H1 (cell line): ENCODE measurements at regions not wholly inside any gene's neighbourhood (a gene's known extent, or its start where the extent isn't known, plus 50 kb on each side); places are given as distances from the start of the nearest gene placed in this dataset.

Experiments used
- CTCF ChIA-PET: fragments of 300-600 bp; sonication (Branson Sonifier 250); formaldehyde crosslinking; loops from one replicate; lab custom pipeline; 2021; ENCODE audit not compliant: partially characterized antibody; lab: Charles Lee
- POLR2A ChIA-PET: fragments of 300-600 bp; sonication (Branson Sonifier 250); formaldehyde crosslinking; loops from one replicate; lab custom pipeline; 2021; ENCODE audit warnings: inconsistent platforms; ENCODE audit not compliant: partially characterized antibody; lab: Charles Lee
- DNase-seq, 2 experiments: peaks; one replicate each; pipeline versions ENCODE4 v3.0.0 to v3.0.0-alpha.2; 2010 to 2022; ENCODE audit warnings: low spot score in 2 of 2, low read depth in 1 of 2, mixed read lengths in 1 of 2
- FAIRE-seq: peaks from 2 replicates; lab custom pipeline; 2011; peaks lifted over from hg19 to GRCh38; lab: Jason Lieb, UNC
- H2AFZ ChIP-seq: 2 replicates; pipeline ENCODE4 v1.8.1; 2012; ENCODE audit warnings: low read length, inconsistent platforms
- H2AK5ac ChIP-seq: 2 replicates; pipeline ENCODE4 v1.6.1; 2013; ENCODE audit warnings: low read depth, low read length
- H2BK120ac ChIP-seq: replicated peaks from 2 replicates; pipeline ENCODE3; 2013; ENCODE audit warnings: low read depth, low read length, inconsistent platforms
- H2BK12ac ChIP-seq: 2 replicates; pipeline ENCODE4 v1.6.1; 2013; ENCODE audit warnings: low read depth, low read length
- H2BK15ac ChIP-seq: 2 replicates; pipeline ENCODE4 v1.6.1; 2013; ENCODE audit warnings: low read length
- H2BK20ac ChIP-seq: 2 replicates; pipeline ENCODE4 v1.6.1; 2013; ENCODE audit warnings: low read length
- H2BK5ac ChIP-seq: 2 replicates; pipeline ENCODE4 v1.6.1; 2013; ENCODE audit warnings: low read depth, low read length
- H3K14ac ChIP-seq: 2 replicates; pipeline ENCODE4 v1.6.1; 2013; ENCODE audit warnings: inconsistent platforms; ENCODE audit not compliant: insufficient read length
- H3K18ac ChIP-seq: 2 replicates; pipeline ENCODE4 v1.6.1; 2013; ENCODE audit warnings: low read length; ENCODE audit errors: extremely low read depth
- H3K23ac ChIP-seq: 2 replicates; pipeline ENCODE4 v1.6.1; 2013; ENCODE audit warnings: inconsistent platforms; ENCODE audit not compliant: insufficient read length
- H3K23me2 ChIP-seq: 2 replicates; pipeline ENCODE4 v1.6.1; 2013; ENCODE audit warnings: low read depth, low read length
- H3K27ac ChIP-seq: 2 replicates; pipeline ENCODE4 v1.6.1; 2011; ENCODE audit warnings: low read depth, low read length, inconsistent platforms
- H3K27me3 ChIP-seq, 4 experiments: replicated peaks in 1 of 4; 1 replicate in 1 of 4; 2 replicates in 3 of 4; pipeline versions ENCODE4 v1.6.1 to v1.8.1; 2011 to 2013; ENCODE audit warnings: low read length in 3 of 4, mild to moderate bottlenecking in 3 of 4, inconsistent platforms in 2 of 4, mixed read lengths in 2 of 4, moderate library complexity in 1 of 4; ENCODE audit not compliant: control insufficient read depth in 3 of 4, insufficient read depth in 3 of 4; ENCODE audit errors: extremely low read depth in 1 of 4
- H3K36me3 ChIP-seq, 4 experiments: 2 replicates each; pipeline versions ENCODE4 v1.6.1 to v1.8.1; 2011 to 2013; ENCODE audit warnings: mild to moderate bottlenecking in 4 of 4, low read length in 3 of 4, moderate library complexity in 2 of 4, control low read depth in 1 of 4, inconsistent platforms in 1 of 4; ENCODE audit not compliant: insufficient read depth in 4 of 4, control insufficient read depth in 2 of 4
- H3K4ac ChIP-seq: replicated peaks from 2 replicates; pipeline ENCODE3; 2013; ENCODE audit warnings: low read length, low read depth, mixed read lengths, inconsistent platforms; ENCODE audit not compliant: insufficient read length
- H3K4me1 ChIP-seq, 4 experiments: replicated peaks in 1 of 4; 1 replicate in 1 of 4; 2 replicates in 3 of 4; pipeline versions ENCODE4 v1.6.1 to v1.8.1; 2011 to 2013; ENCODE audit warnings: low read length in 3 of 4, inconsistent platforms in 2 of 4, mixed read lengths in 1 of 4; ENCODE audit not compliant: insufficient read depth in 4 of 4, control insufficient read depth in 3 of 4
- H3K4me2 ChIP-seq, 2 experiments: 2 replicates each; pipeline versions ENCODE4 v1.6.1 to v1.8.1; 2011 to 2013; ENCODE audit warnings: low read depth in 2 of 2, low read length in 2 of 2, control low read depth in 1 of 2, inconsistent platforms in 1 of 2, mild to moderate bottlenecking in 1 of 2; ENCODE audit not compliant: insufficient read depth in 1 of 2
- H3K4me3 ChIP-seq, 4 experiments: fragments of 200-600, 300-600 bp in 1 of 4; sonication (generic), shearing (Covaris generic), sonication (Bioruptor Twin) in 1 of 4; 2 replicates each; pipeline versions ENCODE4 v1.5.1 to v1.8.1; 2011 to 2016; ENCODE audit warnings: low read length in 4 of 4, low read depth in 3 of 4, control low read depth in 2 of 4, inconsistent platforms in 2 of 4, mild to moderate bottlenecking in 2 of 4, mixed read lengths in 1 of 4, moderate library complexity in 1 of 4; ENCODE audit not compliant: insufficient read depth in 2 of 4; ENCODE audit errors: extremely low read depth in 1 of 4
- H3K56ac ChIP-seq: replicated peaks from 2 replicates; pipeline ENCODE3; 2013; ENCODE audit warnings: low read depth, mild to moderate bottlenecking, mixed read lengths, low read length, inconsistent platforms; ENCODE audit not compliant: insufficient read length
- H3K79me1 ChIP-seq: 2 replicates; pipeline ENCODE4 v1.6.1; 2013; ENCODE audit warnings: low read depth, low read length, control low read depth
- H3K79me2 ChIP-seq, 2 experiments: 2 replicates each; pipeline versions ENCODE4 v1.6.1 to v1.8.1; 2012 to 2013; ENCODE audit warnings: low read length in 2 of 2, mild to moderate bottlenecking in 2 of 2, inconsistent platforms in 1 of 2; ENCODE audit not compliant: insufficient read depth in 2 of 2, control insufficient read depth in 1 of 2
- H3K9ac ChIP-seq, 4 experiments: replicated peaks in 1 of 4; 1 replicate in 1 of 4; 2 replicates in 3 of 4; pipeline versions ENCODE4 v1.6.1 to v1.8.1; 2011 to 2013; ENCODE audit warnings: low read depth in 3 of 4, low read length in 3 of 4, control low read depth in 2 of 4, mild to moderate bottlenecking in 2 of 4, moderate library complexity in 2 of 4, inconsistent platforms in 1 of 4; ENCODE audit errors: extremely low read depth in 1 of 4
- H3K9me3 ChIP-seq, 2 experiments: 2 replicates each; pipeline versions ENCODE4 v1.6.1 to v1.8.1; 2012 to 2013; ENCODE audit warnings: mild to moderate bottlenecking in 2 of 2, moderate library complexity in 2 of 2, control low read depth in 1 of 2, inconsistent platforms in 1 of 2, low read depth in 1 of 2, low read length in 1 of 2, mixed read lengths in 1 of 2; ENCODE audit not compliant: insufficient read depth in 2 of 2
- H4K20me1 ChIP-seq, 2 experiments: replicated peaks in 1 of 2; 2 replicates each; pipeline versions ENCODE3 to v1.8.1; 2011 to 2013; ENCODE audit warnings: inconsistent platforms in 2 of 2, low read length in 2 of 2, mild to moderate bottlenecking in 1 of 2; ENCODE audit not compliant: insufficient read depth in 2 of 2, control insufficient read depth in 1 of 2
- H4K5ac ChIP-seq: 2 replicates; pipeline ENCODE4 v1.6.1; 2013; ENCODE audit warnings: low read length, low read depth, mixed read lengths, inconsistent platforms; ENCODE audit not compliant: insufficient read length
- H4K8ac ChIP-seq: 2 replicates; pipeline ENCODE4 v1.8.0; 2013; ENCODE audit warnings: mild to moderate bottlenecking, moderate library complexity, low read length, inconsistent platforms; ENCODE audit not compliant: insufficient read depth; ENCODE audit errors: extremely low read depth
- H4K91ac ChIP-seq: replicated peaks from 2 replicates; pipeline ENCODE3; 2013; ENCODE audit warnings: low read length, mixed read lengths, inconsistent platforms; ENCODE audit not compliant: insufficient read length
- CBX5 ChIP-seq: fragments of 300-800, 300-1000 bp; sonication (generic); IDR thresholded peaks from 2 replicates; pipeline ENCODE4 v1.7.1; 2016; ENCODE audit warnings: antibody characterized with exemption, low read length, low read depth
- WGBS, 2 experiments: shearing (Covaris generic) in 1 of 2; methylation state at CpG; one replicate each; pipeline versions ENCODE4 v1.1.6 to v1.1.7; 2013 to 2015; ENCODE audit warnings: low lambda C conversion rate in 2 of 2, mixed read lengths in 2 of 2, inconsistent platforms in 1 of 2, low coverage in 1 of 2, missing lambda C conversion rate in 1 of 2; ENCODE audit not compliant: insufficient replicate concordance in 2 of 2, insufficient coverage in 1 of 2, insufficient read length in 1 of 2; ENCODE audit errors: extremely low coverage in 1 of 2, missing lambda C conversion rate in 1 of 2; 5-methylcytosine and 5-hydroxymethylcytosine counted together

DNA sequence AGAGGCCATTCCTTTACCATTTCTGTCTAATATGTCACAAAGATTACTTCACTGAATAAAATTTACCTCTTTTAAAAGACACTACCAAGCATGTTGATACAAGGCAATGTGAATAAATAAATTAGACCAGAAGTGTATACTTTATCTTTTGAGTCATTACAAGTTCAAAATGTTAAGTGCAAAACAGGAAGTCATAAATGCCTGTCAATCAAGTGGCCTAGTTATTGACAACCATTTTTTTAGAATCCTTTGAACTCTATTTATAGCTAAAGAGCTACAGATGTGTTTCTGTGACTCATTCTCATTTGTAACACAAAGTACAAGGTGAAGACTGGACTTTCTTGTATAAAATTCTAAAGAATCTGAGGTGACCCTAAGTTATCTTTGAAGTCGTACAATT, 602.7 kb upstream of the SEMA6A start:
- ChIA-PET CTCF (no interaction called here), POLR2A (no interaction called here)
- Histone ChIP-seq H4K91ac (no peak overlapping the region), H3K9me3 (no peaks in the 10 kb centered on the region), H2BK15ac (no peak overlapping the region), H3K36me3 (no peaks in the 10 kb centered on the region), H3K23me2 (no peaks in the 10 kb centered on the region), H3K4me1 (no peaks in the 10 kb centered on the region), H2BK5ac (no peak overlapping the region), H2BK120ac (no peak overlapping the region), H3K18ac (no peak overlapping the region), H3K4ac (no peak overlapping the region), H3K14ac (no peak overlapping the region), H3K56ac (no peak overlapping the region), H4K20me1 (no peaks in the 10 kb centered on the region), H3K23ac (no peak overlapping the region), H2AK5ac (no peak overlapping the region), H4K5ac (no peak overlapping the region), H3K9ac (no peak overlapping the region), H3K79me1 (no peaks in the 10 kb centered on the region), H2BK12ac (no peak overlapping the region), H3K79me2 (no peaks in the 10 kb centered on the region), H3K27me3 (peaks cover 0 to 2% (median 0%) of the 10 kb centered on the region in 4 experiments; a peak in 1 of 7 replicates), H3K27ac (no peak overlapping the region), H2AFZ (no peak overlapping the region), H3K4me2 (no peak overlapping the region), H3K4me3 (no peak overlapping the region), H4K8ac (no peak overlapping the region), H2BK20ac (no peak overlapping the region)
- TF ChIP-seq CBX5: no peak
- WGBS, 2 experiments: 77% methylated on average over 1 of the region's 1 CpG; no CpG with 5 or more reads in 1 of the 2 experiments
- FAIRE-seq (no peak), DNase-seq (no peak)
